DMS79 treated with DMSO at 0.1 percent for 48 hours (cell line): ENCODE measurements at regions not wholly inside any gene's neighbourhood (a gene's known extent, or its start where the extent isn't known, plus 50 kb on each side); places are given as distances from the start of the nearest gene placed in this dataset.

Source experiments
- DNase-seq: peaks from one replicate; lab custom pipeline; 2025; lab: John Stamatoyannopoulos, UW

DNA sequence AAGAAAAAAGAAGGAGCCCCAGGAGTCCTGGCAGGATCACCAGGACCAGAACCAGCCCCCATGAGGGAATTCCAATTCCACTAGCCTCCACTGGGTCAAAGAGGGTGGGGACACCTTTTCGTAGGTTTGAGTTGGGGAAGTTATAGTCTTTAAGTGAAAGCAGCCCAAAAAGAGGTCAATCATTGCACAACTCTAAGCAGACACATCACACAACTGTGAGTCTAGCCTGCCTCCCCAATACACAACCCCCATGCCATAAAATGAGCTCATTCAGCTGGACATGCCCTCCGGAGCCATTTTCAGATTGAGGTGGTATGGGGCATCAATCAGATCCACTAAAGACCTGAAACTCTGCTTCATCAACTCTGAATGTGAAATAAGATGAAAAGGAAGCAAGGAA, 179.9 kb downstream of the NPHP4 start:
- DNase-seq, result no peak

DNA sequence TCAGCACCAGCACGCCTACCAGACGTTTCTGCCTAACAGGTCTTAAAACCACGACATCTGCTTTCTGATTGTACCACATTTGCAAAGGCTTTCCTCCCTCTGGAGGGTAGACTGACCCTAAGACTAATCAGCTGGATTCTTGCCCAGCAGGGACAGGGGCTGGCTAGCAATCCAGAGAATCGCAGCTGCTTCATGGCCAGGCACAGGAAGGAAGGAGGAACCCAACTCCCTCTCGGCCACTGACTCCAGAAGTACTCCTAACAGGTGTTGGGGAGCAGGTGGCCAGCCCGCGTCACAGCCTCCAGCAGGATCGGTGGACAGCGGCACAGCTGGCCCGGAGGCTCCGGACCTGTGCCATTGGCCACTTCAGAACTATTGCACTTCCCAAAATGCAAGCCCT, 180.8 kb downstream of the NPHP4 start:
- peak; percentile 92 for DNase-seq

DNA sequence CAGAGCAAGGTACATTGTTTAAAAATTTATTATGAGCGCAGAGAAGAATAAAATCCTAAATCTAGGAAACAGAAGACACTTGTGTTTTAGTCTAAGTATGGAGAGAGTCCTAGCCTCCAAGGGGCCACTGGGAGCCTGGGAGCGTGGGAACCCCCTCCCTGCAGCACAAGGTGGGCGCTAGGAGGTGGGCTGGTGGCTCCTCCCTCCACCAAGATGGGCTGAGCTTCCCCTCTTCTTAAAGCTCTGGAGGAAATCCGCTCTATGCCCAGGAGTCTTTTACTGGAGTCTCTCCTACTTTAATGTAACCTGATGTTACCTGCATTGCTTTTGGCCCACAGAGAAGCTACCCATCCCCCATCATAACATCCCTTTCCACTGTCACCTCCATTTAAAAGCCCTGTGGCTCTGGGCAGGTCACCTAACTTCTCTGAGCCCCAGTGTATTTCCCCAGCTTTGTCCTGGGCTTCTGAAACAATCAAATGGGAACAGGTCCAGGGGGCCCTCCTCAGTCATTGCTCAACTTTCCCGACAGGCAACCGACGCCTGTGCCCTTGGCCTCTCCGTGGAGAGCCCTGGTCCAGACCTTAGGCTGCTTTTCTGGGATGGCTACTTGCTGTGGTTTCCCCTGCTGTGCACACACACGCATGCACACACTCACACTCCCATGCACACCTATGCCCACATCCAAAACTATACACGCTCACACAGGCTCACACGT, 181.5 kb downstream of the NPHP4 start:
- DNase-seq, result peak; percentile 26

DNA sequence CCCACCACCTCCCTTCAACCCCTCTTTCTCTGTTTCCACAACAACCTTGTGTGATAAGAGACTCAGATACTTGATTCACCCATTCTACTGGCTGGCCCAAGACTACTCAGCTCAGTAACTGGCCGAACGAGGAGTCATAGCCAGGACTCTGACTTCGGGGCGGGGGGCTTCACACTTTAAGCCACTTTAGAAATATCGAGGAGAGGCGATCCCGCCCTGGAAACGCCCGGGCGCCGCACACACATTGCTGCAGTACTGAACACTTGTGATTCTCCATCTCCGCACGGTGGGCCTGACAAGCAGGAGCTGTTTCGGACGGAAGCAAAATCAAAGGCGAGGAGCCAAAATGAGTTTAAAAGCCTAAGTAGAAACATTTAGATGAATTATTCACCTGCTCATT, 182.1 kb downstream of the NPHP4 start:
- no peak for DNase-seq

DNA sequence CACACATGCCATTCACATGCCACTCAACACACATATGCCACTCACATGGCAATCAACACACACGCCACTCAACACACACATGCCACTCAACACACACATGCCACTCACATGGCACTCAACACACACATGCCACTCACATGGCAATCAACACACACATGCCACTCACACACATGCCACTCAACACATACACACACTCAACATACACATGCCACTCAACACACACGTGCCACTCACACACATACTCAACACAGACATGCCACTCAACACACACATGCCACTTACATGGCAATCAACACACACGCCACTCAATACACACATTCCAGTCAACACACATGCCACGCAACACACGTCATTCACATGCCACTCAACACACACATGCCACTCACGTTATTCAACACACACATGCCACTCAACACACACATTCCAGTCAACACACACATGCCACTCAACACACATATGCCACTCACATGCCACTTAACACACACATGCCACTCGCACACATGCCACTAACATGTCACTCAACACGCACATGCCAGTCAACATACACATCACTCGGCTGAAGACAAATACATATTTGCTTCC, 182.9 kb downstream of the NPHP4 start:
- no peak for DNase-seq

DNA sequence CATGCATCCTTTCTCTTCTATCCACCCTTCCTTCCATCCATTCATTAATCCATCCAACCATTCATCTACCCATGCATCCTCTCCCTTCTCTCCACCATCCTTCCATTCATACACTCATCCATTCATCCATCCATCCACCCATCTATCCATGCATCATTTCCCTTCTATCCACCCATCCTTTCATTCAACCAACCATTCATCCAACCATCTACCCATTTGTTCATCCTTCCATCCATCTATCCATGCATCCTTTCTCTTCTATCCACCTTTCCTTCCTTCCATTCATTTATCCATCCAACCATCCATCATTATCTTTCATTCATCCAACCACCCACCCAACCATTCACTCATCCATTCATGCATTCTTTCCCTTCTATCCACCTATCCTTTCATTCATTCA, 188.4 kb downstream of the NPHP4 start:
- DNase-seq, result no peak

DNA sequence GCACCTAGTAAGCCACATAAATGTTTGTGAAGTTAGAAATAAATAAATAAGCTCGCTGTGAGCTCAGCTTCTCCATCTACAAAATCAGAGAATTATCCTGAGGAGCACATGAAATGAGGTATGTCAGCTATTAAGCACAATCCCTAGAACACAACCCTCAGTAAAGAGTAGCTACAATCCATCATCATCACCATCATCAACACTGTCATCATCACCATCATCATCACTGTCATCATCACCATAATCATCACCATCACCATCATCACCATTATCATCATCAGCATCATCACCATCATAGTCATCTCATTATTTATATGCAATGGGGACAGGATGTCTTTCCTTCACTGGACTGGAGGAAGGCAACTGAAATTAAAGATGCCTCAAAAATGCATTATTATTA, 189.6 kb downstream of the NPHP4 start:
- DNase-seq, result no peak

DNA sequence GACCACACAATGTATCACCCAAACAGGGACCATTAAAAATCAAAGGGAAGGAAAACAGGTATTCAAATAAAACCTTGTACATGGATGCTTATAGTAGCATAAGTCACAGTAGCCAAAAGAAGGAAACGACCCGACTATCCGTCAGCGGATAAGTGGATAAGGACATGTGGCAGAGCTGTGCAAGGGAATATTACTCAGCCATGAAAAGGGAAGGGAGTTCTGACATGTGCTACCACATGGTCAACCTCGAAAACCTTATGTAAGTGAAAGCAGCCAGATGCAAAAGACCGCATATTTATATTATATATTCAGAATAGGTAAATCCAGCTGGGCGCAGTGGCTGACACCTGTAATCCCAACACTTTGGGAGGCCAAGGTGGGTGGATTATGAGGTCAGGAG, 193.3 kb downstream of the NPHP4 start:
- no peak for DNase-seq

DNA sequence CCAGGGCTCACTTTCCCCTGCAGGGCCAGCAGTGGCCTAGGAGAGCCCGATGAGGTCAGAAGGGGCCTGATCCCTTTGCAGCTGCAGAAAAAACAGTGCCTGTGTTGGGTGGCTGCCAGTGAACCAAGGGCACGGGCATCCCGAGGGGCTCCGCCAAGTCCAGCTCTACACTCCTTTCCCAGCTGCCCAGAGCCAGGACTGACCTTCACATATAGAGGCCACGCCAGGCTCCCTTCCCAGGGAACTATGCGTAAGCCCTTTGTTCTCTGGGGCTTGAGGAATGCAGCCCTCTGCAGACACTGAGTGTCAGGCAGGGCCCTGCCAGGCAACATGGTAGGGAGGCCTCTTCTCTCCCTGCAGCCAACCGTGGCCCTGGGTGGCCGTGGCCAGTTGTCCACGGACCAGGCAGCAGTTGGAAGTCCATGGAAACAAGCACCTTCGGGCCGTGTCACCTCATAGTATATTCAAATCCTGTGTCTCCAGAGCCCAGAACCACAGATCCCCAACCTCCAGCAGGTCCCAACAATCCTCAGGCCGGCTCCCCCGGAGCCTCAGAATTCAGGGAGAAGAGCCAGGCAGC, 194.0 kb downstream of the NPHP4 start:
- no peak for DNase-seq

DNA sequence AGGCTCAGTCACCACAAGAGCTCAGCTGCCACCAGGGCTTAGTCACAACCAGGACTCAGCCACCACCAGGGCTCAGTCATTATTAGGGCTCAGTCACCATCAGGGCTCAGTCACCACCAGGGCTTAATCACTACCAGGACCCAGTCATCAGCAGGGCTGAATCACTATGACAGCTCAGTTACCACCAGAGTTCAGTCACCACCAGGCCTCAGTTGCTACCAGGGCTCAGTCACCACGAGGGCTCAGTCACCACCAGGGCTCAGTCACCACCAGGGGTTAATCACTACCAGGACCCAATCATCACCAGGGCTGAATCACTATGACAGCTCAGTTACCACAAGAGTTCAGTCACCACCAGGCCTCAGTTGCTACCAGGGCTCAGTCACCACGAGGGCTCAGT, 196.2 kb downstream of the NPHP4 start:
- DNase-seq, result no peak

DNA sequence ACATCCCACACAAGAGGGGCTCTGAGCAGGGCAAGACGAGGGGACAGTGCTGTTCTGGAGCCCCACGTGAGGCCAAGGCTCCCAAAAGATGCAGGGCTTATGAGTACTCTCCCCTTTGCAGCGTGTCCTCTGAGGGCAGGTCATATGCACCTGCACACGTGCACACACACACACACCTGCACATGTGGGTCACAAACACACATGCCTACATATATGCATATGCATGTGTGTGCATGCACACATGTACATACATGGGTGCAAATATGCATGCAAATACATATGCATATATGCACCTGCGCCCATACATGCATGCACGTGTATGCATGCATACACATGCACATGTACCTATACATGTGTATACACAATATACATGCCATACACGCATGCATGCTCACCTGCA, 197.9 kb downstream of the NPHP4 start:
- no peak for DNase-seq

DNA sequence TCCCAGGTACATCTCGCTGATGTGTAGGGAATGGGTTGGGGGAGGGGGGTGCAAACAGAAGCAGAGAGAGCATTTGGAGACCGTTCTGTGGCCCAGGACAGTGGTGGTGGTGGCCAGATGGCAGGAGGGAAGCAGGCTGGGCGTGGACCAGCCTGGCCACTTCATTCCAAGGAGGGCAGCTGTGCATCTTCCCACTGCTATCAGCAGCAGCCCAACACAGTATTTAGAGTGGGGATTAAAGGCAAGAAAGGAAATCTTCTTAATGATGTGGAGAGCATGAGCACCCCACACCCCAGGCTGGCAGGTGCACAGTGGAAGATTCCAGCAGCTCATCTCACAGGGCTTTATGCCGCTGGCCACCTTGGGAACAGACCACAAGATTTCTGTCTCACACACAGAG, 198.7 kb downstream of the NPHP4 start:
- peak; percentile 58 for DNase-seq

DNA sequence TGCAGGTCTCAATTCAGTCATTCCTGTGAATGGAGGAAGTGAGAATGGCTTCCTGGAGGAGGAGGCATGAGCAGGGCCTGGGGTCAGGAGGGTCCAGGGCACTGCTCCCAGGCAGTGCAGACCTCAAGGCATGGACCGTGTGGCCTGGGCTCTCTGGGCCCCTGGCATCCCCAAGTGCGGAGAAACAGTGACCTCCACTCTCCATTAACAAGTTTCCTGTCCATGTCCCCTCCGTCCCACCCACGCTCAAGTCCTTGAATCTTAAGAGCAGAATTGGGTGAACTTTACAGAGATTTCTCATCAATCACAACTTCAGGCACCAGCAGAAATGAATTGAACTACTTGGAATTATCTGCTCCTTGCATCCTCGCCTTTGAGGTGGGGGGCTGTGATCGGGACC, 211.1 kb downstream of the NPHP4 start:
- DNase-seq, result no peak

DNA sequence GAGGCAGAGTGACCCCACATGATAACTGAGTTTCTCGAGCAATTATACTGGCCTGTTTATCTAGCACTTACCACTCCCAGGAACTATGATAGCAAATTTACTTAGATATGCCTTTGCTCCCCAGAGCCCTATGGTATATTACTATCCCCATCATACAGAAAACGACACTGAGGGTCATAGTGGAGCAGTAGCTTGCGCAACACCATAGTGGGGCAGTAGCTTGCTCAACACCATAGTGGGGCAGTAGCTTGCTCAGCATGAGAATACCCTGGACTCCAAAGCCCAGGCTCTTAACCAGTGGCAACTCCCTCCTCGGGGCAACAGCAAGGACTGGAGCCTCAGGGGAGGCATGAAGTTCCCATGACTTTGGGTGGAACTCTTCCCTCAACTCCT, 211.9 kb downstream of the NPHP4 start:
- DNase-seq, result no peak

DNA sequence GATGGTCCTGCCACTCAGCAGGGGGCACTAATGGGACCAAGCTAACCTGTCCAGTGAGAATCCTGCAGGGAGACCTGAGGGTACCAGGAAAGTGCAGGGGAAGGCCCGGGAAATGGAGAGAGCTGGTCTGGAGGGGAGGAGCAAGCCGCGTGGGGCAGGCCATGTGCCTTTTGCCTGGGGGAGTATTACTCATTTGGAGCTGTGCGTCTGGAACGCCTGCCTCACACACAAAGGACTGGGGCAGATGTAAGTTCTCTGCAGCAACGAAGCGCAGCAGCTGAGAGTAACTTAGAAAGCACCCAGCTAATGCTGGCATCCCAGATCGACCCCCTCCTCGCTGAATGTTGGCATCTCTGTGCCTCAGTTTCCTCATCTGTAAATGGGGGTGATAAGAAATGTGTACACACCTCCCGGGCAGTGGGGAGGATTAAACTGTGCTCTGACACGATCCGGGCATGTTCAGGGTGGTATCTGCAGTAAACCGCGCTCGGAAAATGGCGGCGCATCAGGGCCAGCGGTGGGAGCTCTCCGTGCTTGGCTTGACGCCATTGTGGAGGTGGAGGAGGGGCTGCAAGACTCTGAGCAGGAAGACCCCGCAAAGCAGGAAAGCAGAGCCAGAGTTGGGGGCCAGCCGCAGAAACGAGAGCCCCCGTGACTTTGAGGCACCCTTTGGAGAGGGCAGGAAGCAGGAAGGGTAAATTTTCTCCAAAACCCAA, 212.5 kb downstream of the NPHP4 start:
- DNase-seq, result no peak

DNA sequence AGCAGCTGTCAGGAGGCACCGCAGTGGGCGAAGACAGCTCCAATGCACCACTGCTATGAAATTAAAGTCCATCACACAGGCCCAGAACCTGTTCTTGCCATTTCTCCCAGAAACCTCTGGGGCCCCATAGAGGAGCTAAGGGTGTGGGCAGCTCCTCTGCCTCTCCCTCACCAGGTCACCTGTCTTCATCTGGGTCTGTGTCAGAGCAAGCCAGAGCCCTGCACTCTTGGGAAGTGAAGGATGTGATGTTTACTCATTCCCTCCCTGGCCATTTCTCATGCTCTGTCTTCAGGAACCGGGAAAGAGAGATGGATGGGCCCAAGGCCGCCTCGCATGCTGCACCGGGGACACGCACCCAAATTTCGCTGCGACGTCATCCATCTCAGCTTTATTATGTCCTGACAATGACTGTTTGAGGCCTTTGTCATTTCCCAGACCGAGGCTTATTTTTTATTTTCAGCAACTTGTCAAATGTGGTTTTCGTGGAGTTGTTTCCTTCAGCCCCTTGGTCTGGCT, 216.1 kb downstream of the NPHP4 start:
- no peak for DNase-seq

DNA sequence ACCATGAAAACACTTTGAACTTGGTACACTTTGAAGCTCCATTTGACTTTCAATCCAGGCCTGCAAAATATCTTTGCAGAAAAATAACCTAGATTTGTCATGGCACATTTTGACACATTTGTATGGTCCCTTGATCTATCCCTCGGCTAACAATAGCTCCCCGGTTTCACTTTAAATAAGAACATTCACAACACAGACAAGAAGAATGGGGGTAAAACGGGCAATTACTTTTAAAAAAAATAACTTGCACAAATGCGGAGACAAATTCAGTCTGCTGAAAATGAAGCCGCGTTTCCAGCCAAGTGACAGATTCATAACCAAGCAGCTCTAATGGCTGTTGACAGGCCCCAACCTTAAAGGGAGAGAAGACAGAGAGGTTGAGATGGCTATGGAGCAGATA, 218.2 kb downstream of the NPHP4 start:
- DNase-seq, result no peak

DNA sequence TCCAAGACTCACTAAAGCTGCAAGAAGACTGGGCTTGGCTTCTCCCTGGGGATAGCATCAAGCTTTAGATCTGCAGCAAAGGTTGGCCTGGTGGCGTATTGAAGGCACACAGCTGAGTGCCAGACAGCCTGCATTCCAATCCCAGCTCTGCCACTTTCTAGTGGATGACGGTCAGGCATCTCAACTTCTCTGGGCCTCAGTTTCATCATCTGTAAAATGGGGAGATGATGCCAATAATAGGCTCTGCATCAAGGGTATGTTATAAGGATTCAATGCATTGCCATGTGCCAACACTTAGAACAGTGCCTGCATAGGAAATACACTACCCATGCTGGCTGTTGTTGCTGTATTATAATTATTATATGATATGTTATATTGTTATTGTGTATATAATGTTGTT, 220.4 kb downstream of the NPHP4 start:
- no peak for DNase-seq

DNA sequence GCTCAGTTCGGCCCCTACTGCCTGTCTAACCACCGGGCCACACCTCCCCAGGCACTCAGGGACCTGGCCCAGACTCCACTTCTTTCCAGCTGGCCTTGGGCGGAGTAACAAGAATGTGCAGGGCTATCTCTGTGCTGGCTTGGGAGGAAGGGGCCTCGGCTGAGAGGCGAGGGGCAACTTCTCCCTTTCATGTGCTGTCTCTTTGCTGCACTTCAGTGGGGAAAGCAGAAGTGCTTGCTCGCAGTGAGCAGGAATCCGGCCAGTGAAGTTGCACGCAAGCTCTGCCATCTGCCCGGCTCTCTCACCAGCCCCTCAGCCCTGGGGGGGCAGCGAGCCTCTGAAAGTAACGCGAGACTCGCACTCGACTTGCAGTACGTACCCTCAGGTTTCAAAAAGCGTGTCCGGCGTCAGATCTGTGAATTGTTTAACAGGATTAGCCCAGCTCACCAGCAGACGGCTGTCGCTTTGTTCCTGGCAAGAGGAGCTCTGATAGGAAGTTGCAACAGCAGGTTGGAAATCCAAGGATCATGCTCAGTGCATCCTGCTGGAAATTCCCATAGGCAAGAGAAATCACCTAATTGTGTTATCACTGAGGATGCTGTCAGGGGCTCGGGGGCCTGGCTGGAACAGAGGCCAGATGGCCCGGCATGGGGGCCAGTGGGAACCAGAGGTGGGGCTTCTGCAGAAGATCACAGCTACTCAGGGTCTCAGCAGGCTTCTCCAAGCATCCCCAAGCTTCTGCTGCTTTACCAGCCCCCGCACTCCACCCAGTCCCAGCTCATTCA, 221.1 kb downstream of the NPHP4 start:
- peak; percentile 97 for DNase-seq

DNA sequence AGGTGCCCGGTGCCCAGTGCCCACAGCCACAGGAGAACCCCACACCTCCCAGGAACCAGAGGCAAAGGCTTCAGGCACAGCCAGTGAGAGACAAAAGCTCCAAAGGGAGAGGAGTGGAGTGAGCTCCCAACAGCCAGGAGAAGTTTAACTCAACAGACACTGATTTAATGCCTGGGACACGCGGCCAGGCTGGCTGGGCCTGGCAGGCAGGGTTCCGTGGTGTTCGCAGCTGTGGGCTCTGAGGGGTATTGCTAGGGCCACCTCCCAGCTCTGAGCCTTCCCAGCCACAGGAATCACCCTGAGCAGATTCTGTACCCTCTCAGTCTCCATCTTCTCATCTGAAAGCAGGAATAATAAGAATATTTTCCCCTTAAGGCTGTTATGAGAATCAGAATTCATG, 222.5 kb downstream of the NPHP4 start:
- DNase-seq, result no peak

DNA sequence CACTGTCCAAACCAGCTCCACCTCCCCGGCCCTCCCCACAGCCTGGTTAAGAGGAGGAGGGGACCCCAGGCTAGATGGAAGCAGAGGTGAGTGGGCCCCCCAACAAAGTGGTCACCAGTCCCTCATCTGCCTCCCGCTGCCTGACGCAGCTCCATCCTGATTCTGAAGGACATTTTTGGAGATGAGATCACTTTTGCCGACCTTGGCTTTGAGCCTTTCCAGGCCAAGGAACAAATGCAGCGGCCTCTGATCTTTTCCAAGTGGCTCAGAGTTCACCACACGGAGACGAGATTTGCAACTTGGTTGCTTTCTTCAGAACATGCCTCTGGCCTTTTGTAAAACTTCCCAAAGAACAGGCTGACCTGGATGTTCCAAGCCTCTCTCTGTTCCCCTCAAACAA, 223.1 kb downstream of the NPHP4 start:
- no peak for DNase-seq

DNA sequence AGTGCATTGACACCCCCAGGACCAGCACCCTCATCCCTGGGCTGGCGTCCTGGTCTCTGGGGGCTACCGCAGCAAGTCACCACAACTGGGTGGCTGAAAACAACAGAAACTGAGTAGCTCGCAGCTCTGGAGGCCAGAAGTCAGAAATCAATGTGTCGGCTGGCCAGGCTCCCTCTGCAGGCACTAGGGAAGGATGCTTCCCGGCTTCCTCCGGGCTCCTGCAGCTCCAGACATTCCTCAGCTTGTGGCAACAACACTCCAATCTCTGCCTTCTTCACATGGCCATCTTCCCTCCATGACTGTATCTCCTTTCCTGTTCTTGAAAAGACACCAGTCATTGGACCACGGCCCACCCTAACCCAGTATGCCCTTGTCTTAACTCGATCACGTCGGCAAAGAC, 224.2 kb downstream of the NPHP4 start:
- DNase-seq, result no peak
